ENCODE measurements at regions not wholly inside any gene's neighbourhood (a gene's known extent, or its start where the extent isn't known, plus 50 kb on each side); places are given as distances from the start of the nearest gene placed in this dataset.

- DNase-seq: no peak
Observed at GRCh38 chr18:57202881-57203280, 56.0 kb downstream of the BOD1L2 start.

- DNase-seq: no peak
Observed at GRCh38 chr18:57205641-57206040, 58.8 kb downstream of the BOD1L2 start.

- no peak for DNase-seq
Observed at GRCh38 chr18:57207124-57207916, 60.4 kb downstream of the BOD1L2 start.

- no peak for DNase-seq
Observed at GRCh38 chr18:57208047-57208446, 61.2 kb downstream of the BOD1L2 start.

GRCh38 chr18:57209713-57210106 is 62.8 kb downstream of the BOD1L2 start:
- no peak for DNase-seq

GRCh38 chr18:57210107-57210715 is 63.3 kb downstream of the BOD1L2 start:
- peak; percentile 80 for DNase-seq

GRCh38 chr18:57210716-57211411 is 64.0 kb downstream of the BOD1L2 start:
- no peak for DNase-seq

GRCh38 chr18:57211412-57211750 is 64.5 kb downstream of the BOD1L2 start:
- no peak for DNase-seq

GRCh38 chr18:57211776-57212175 is 64.9 kb downstream of the BOD1L2 start:
- DNase-seq: no peak

- no peak for DNase-seq
Observed at GRCh38 chr18:57212678-57213077, 65.8 kb downstream of the BOD1L2 start.

- DNase-seq: no peak
Observed at GRCh38 chr18:57214976-57215375, 68.1 kb downstream of the BOD1L2 start.

GRCh38 chr18:57218281-57218680 is 71.4 kb downstream of the BOD1L2 start:
- no peak for DNase-seq

GRCh38 chr18:57219964-57220363 is 73.1 kb downstream of the BOD1L2 start:
- DNase-seq: no peak

- no peak for DNase-seq
Observed at GRCh38 chr18:57220480-57220879, 73.6 kb downstream of the BOD1L2 start.

GRCh38 chr18:57220930-57221483 is 74.1 kb downstream of the BOD1L2 start:
- DNase-seq: no peak

- DNase-seq: peak; percentile 11
Observed at GRCh38 chr18:57223144-57223870, 76.4 kb downstream of the BOD1L2 start.

GRCh38 chr18:57230861-57231585 is 84.1 kb downstream of the BOD1L2 start:
- no peak for DNase-seq

GRCh38 chr18:57231864-57232263 is 85.0 kb downstream of the BOD1L2 start:
- no peak for DNase-seq

GRCh38 chr18:57234346-57234745 is 87.5 kb downstream of the BOD1L2 start:
- no peak for DNase-seq

GRCh38 chr18:57241869-57242268 is 95.0 kb downstream of the BOD1L2 start:
- no peak for DNase-seq

GRCh38 chr18:57242285-57242684 is 95.4 kb downstream of the BOD1L2 start:
- DNase-seq: no peak

GRCh38 chr18:57243624-57244179 is 96.8 kb downstream of the BOD1L2 start:
- DNase-seq: no peak
